ENCODE measurements at regions not wholly inside any gene's neighbourhood (a gene's known extent, or its start where the extent isn't known, plus 50 kb on each side); places are given as distances from the start of the nearest gene placed in this dataset.

DNA sequence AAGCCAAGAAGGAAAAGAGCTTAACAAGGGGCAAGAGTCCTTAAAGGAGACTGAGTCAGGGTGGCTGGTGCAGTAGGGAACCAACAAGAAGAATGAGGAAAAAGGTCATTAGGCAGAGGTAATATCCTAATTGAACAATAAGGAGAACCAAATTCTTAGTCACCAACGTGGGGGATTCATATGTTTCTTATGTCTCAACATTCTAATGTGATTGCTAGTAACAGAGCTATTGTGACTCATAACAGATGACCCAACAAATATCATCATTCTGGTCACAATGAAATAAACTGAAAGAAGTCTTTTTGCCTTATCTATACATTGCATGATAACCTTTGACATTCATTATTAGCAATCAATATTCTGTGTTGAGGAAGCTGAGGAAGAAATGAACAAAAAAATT is 101.6 kb downstream of the RAP2A start:
- H4K20me1 ChIP-seq (ENCODE audit: insufficient read depth, low read length), result no peaks in the 10 kb centered on the region
- no peak overlapping the region for H3K27ac ChIP-seq (ENCODE audit: extremely low read length, insufficient read depth, low read length)
- POLR2A ChIA-PET, result no interaction called here
- no peak for FAIRE-seq
- H3K4me2 ChIP-seq (ENCODE audit: low read depth, low read length), result no peak overlapping the region
- no peak for TF ChIP-seq ETV5 (CRISPR knock-in tag; IDR thresholded peaks at IDR 0.05; ENCODE audit: borderline replicate concordance)
- no peak for TF ChIP-seq ARNTL (CRISPR knock-in tag; IDR thresholded peaks at IDR 0.05)
- no peak for TF ChIP-seq TAF1 (CRISPR knock-in tag; IDR thresholded peaks at IDR 0.05)
- no peak for TF ChIP-seq ZMYM3 (CRISPR knock-in tag; IDR thresholded peaks at IDR 0.05)
- TF ChIP-seq, protein P1, sequence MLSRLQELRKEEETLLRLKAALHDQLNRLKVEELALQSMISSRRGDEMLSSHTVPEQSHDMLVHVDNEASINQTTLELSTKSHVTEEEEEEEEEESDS (CRISPR knock-in tag; IDR thresholded peaks at IDR 0.05; ENCODE audit: borderline replicate concordance), result no peak
- no peak for TF ChIP-seq ZNF768 (CRISPR knock-in tag; IDR thresholded peaks at IDR 0.05)
- no peak for TF ChIP-seq ZBTB3 (CRISPR knock-in tag; IDR thresholded peaks at IDR 0.05; ENCODE audit: borderline replicate concordance, low read depth)
- no peak for TF ChIP-seq SMYD3 (CRISPR knock-in tag; IDR thresholded peaks at IDR 0.05)
- no peak for TF ChIP-seq KDM5B (CRISPR knock-in tag; IDR thresholded peaks at IDR 0.05; ENCODE audit: borderline replicate concordance)
- no peak for TF ChIP-seq ZNF367 (CRISPR knock-in tag; IDR thresholded peaks at IDR 0.05; ENCODE audit: borderline replicate concordance)
- TF ChIP-seq ZNF451 (CRISPR knock-in tag; IDR thresholded peaks at IDR 0.05), result no peak
- no peak for TF ChIP-seq CHD2 (IDR thresholded peaks at IDR 0.05; ENCODE audit: low read depth, low read length)
- no peak for TF ChIP-seq E2F5 (CRISPR knock-in tag; conservative IDR thresholded peaks at IDR 0.05)
- H3K4me3 ChIP-seq (replicated peaks in 1 of 3; ENCODE audit: insufficient read depth in 1 of 3, low read depth in 2 of 3, low read length in 3 of 3), result no peak overlapping the region
- no peak overlapping the region for H3K9ac ChIP-seq (ENCODE audit: insufficient read depth, low read depth, low read length)
- no TSS peak for BruUV-seq (replicated peaks)
- no peak for DNase-seq (ENCODE audit: low spot score)
- H3K4me1 ChIP-seq (ENCODE audit: insufficient read depth, low read length), result no peaks in the 10 kb centered on the region
- no peaks in the 10 kb centered on the region for H3K79me2 ChIP-seq (ENCODE audit: insufficient read depth, low read length)
- in situ Hi-C loops (cut with HindIII; ENCODE audit: extremely low pct_ligation_motif_present, low pct_unique_long_range_greater_than_20kb), result no loop called here
- CTCF ChIA-PET (ENCODE audit: low intra/inter-chr PET ratio, low total read pairs), result no interaction called here
- WGBS (ENCODE audit: low lambda C conversion rate), result 6% methylated on average over 1 of the region's 1 CpG
- no peak for ATAC-seq
- H2AFZ ChIP-seq (ENCODE audit: low read length), result no peak overlapping the region
- H3K9me3 ChIP-seq (ENCODE audit: low read length), result no peaks in the 10 kb centered on the region
- H3K36me3 ChIP-seq (replicated peaks in 1 of 2; ENCODE audit: control insufficient read depth in 1 of 2, insufficient read depth in 2 of 2, low read length in 2 of 2), result no peaks in the 10 kb centered on the region
- 0 out of 5 replicates have a peak, but pooled peaks cover 0 to 6% of the 10 kb centered on the region in 2 experiments for H3K27me3 ChIP-seq (ENCODE audit: control insufficient read depth in 1 of 2, insufficient read depth in 2 of 2, low read length in 2 of 2)
- intact Hi-C loops (cut with micrococcal nuclease; ENCODE audit: unreplicated experiment), result no loop called here
